GM23338 (cell line): ENCODE measurements at regions not wholly inside any gene's neighbourhood (a gene's known extent, or its start where the extent isn't known, plus 50 kb on each side); places are given as distances from the start of the nearest gene placed in this dataset.

Experiments
- ATAC-seq: fragments of 200-7000 bp; cut with Tn5 transposase; 3 replicates; pipeline ENCODE4 v1.9.1; 2020
- DNase-seq: peaks from one replicate; pipeline ENCODE4 v3.0.0-alpha.2; 2015; ENCODE audit warnings: low spot score
- H2AFZ ChIP-seq: fragments of 200-600 bp; sonication (generic); 2 replicates; pipeline ENCODE4 v1.8.0; 2016; ENCODE audit warnings: antibody characterized with exemption, mild to moderate bottlenecking, moderate library complexity
- H3F3A ChIP-seq: fragments of 200-600 bp; sonication (generic); replicated peaks from 2 replicates; pipeline ENCODE4 v1.8.0; 2017; ENCODE audit warnings: antibody characterized with exemption, mixed run types, low read depth
- H3K27ac ChIP-seq: fragments of 200-600 bp; sonication (generic); 2 replicates; pipeline ENCODE4 v1.6.1; 2016; ENCODE audit warnings: low read depth
- H3K27me3 ChIP-seq: fragments of 200-600 bp; sonication (generic); 2 replicates; pipeline ENCODE4 v1.8.0; 2016; ENCODE audit warnings: mild to moderate bottlenecking, mixed run types, moderate library complexity; ENCODE audit not compliant: insufficient read depth
- H3K36me3 ChIP-seq: fragments of 200-600 bp; sonication (generic); 2 replicates; pipeline ENCODE4 v1.8.0; 2016; ENCODE audit warnings: mild to moderate bottlenecking; ENCODE audit not compliant: insufficient read depth
- H3K4me1 ChIP-seq: fragments of 200-600 bp; sonication (generic); 2 replicates; pipeline ENCODE4 v1.8.0; 2016; ENCODE audit warnings: mild to moderate bottlenecking, moderate library complexity; ENCODE audit not compliant: insufficient read depth
- H3K4me2 ChIP-seq: fragments of 200-600 bp; sonication (generic); 2 replicates; pipeline ENCODE4 v1.7.1; 2017; ENCODE audit warnings: mixed run types
- H3K4me3 ChIP-seq: fragments of 200-600 bp; sonication (generic); 2 replicates; pipeline ENCODE4 v1.6.1; 2016; ENCODE audit warnings: mixed run types
- H3K79me2 ChIP-seq: fragments of 200-600 bp; sonication (generic); replicated peaks from 2 replicates; pipeline ENCODE4 v1.8.0; 2017; ENCODE audit warnings: mild to moderate bottlenecking; ENCODE audit not compliant: insufficient read depth
- H3K9me2 ChIP-seq: fragments of 200-600 bp; sonication (generic); 2 replicates; pipeline ENCODE4 v1.8.0; 2017; ENCODE audit not compliant: insufficient read depth
- H4K20me1 ChIP-seq: fragments of 200-600 bp; sonication (generic); replicated peaks from 2 replicates; pipeline ENCODE4 v1.8.0; 2017; ENCODE audit warnings: mild to moderate bottlenecking; ENCODE audit not compliant: insufficient read depth
- H3K27ac Mint-ChIP-seq: 2 replicates; pipeline ENCODE4 v1.8.0; 2020; ENCODE audit warnings: inconsistent platforms, mild to moderate bottlenecking, moderate library complexity, mixed read lengths
- H3K27me3 Mint-ChIP-seq: 3 replicates; pipeline ENCODE4 v1.8.0; 2022; ENCODE audit warnings: low read depth, mild to moderate bottlenecking, moderate library complexity, mixed read lengths, inconsistent platforms; ENCODE audit not compliant: insufficient read depth, poor library complexity
- H3K36me3 Mint-ChIP-seq: 3 replicates; pipeline ENCODE4 v1.8.0; 2021; ENCODE audit warnings: low read depth, mild to moderate bottlenecking, inconsistent platforms, moderate library complexity, mixed read lengths
- H3K4me1 Mint-ChIP-seq: 3 replicates; pipeline ENCODE4 v1.8.0; 2020; ENCODE audit warnings: mild to moderate bottlenecking, inconsistent platforms, mixed read lengths
- H3K4me3 Mint-ChIP-seq: 3 replicates; pipeline ENCODE4 v1.8.0; 2021; ENCODE audit warnings: moderate library complexity, mild to moderate bottlenecking, inconsistent platforms, mixed read lengths
- H3K9me3 Mint-ChIP-seq: 3 replicates; pipeline ENCODE4 v1.8.0; 2020; ENCODE audit warnings: moderate library complexity, mild to moderate bottlenecking, inconsistent platforms, mixed read lengths
- CREB1 ChIP-seq: fragments of 250-450 bp; sonication (Bioruptor Pico); IDR thresholded peaks from 2 replicates; pipeline ENCODE4 v1.5.0; 2020; ENCODE audit warnings: low read depth, mild to moderate bottlenecking, moderate library complexity
- ETS1 ChIP-seq: IDR thresholded peaks from 2 replicates; pipeline ENCODE4 v1.6.1; 2016; ENCODE audit warnings: antibody characterized with exemption
- JUNB ChIP-seq: IDR thresholded peaks from one replicate; pipeline ENCODE4 v1.6.1; 2016; ENCODE audit warnings: antibody characterized with exemption; ENCODE audit not compliant: unreplicated experiment
- NANOG ChIP-seq: IDR thresholded peaks from 2 replicates; pipeline ENCODE4 v1.6.1; 2016; ENCODE audit warnings: antibody characterized with exemption, borderline replicate concordance
- POLR2AphosphoS5 ChIP-seq: IDR thresholded peaks from 2 replicates; pipeline ENCODE4 v1.6.1; 2016; ENCODE audit warnings: antibody characterized with exemption, low read depth
- REST ChIP-seq: IDR thresholded peaks from one replicate; pipeline ENCODE4 v1.6.1; 2018; ENCODE audit warnings: antibody characterized with exemption; ENCODE audit not compliant: unreplicated experiment
- STAT1 ChIP-seq: IDR thresholded peaks from one replicate; pipeline ENCODE4 v1.6.1; 2016; ENCODE audit warnings: antibody characterized with exemption; ENCODE audit not compliant: unreplicated experiment
- ZNF114 ChIP-seq: fragments of 250-450 bp; sonication (Bioruptor Pico); IDR thresholded peaks from 2 replicates; pipeline ENCODE4 v1.5.0; 2020; ENCODE audit warnings: mild to moderate bottlenecking, moderate library complexity
- ZNF331 ChIP-seq: fragments of 250-450 bp; sonication (Bioruptor Pico); IDR thresholded peaks from 2 replicates; pipeline ENCODE4 v1.5.0; 2020; ENCODE audit warnings: low read depth, mild to moderate bottlenecking, moderate library complexity

GRCh38 chr12:81991868-81992267, 232.7 kb upstream of the PPFIA2 start (continued):
- no peak for TF ChIP-seq ETS1
- no peak for TF ChIP-seq POLR2AphosphoS5
- TF ChIP-seq REST = no peak

DNA sequence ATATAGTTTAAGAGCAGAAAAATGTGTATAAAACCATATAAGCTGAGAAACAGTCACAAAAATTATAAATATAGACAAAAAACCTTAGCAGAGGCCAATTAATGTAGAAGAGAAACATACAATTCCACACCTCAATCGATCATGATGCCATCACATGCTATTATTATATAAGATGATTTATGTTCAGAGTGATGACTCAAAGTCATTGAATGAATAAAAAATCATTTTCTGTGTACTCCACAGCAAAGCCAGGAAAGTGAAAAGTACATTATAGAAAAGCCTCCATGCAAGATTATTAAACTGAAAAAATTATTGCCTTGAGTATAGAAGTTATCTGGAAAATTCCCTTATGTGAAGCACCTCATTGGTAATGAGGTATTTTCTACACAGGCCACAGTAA, 229.2 kb upstream of the PPFIA2 start:
- Histone ChIP-seq H3F3A (no peaks in the 10 kb centered on the region), H4K20me1 (no peaks in the 10 kb centered on the region), H3K79me2 (no peaks in the 10 kb centered on the region), H3K4me3 (no peak overlapping the region), H3K4me2 (no peak overlapping the region), H3K36me3 (no peaks in the 10 kb centered on the region), H3K27me3 (no peaks in the 10 kb centered on the region), H2AFZ (no peak overlapping the region), H3K4me1 (no peaks in the 10 kb centered on the region; the same call in 1 of the 2 replicates), H3K27ac (no peak overlapping the region), H3K9me2 (no peaks in the 10 kb centered on the region)
- H3K36me3 Mint-ChIP-seq = no peaks in the 10 kb centered on the region
- DNase-seq (no peak), ATAC-seq (no peak)
- H3K27ac Mint-ChIP-seq = no peak overlapping the region
- no peaks in the 10 kb centered on the region for H3K27me3 Mint-ChIP-seq
- no peak overlapping the region for H3K4me3 Mint-ChIP-seq
- peaks cover 9% of the 10 kb centered on the region; the same call in 2 of the 3 replicates for H3K4me1 Mint-ChIP-seq
- H3K9me3 Mint-ChIP-seq = peaks cover 6% of the 10 kb centered on the region; the same call in 1 of the 3 replicates
- TF ChIP-seq ZNF114 (CRISPR knock-in tag) (no peak), REST (no peak), POLR2AphosphoS5 (no peak), NANOG (no peak), CREB1 (CRISPR knock-in tag) (no peak), ZNF331 (CRISPR knock-in tag) (no peak), ETS1 (no peak), STAT1 (no peak), JUNB (no peak)
